22Rv1 (cell line): ENCODE measurements at regions not wholly inside any gene's neighbourhood (a gene's known extent, or its start where the extent isn't known, plus 50 kb on each side); places are given as distances from the start of the nearest gene placed in this dataset.

Source experiments
- CTCF ChIP-seq: fragments of 450-650 bp; IDR thresholded peaks from 2 replicates; pipeline ENCODE4 v1.5.1; 2017; ENCODE audit warnings: mild to moderate bottlenecking
- ZFX ChIP-seq: fragments of 450-650 bp; IDR thresholded peaks from 2 replicates; pipeline ENCODE4 v1.6.1; 2017; ENCODE audit warnings: antibody characterized with exemption, borderline replicate concordance

DNA sequence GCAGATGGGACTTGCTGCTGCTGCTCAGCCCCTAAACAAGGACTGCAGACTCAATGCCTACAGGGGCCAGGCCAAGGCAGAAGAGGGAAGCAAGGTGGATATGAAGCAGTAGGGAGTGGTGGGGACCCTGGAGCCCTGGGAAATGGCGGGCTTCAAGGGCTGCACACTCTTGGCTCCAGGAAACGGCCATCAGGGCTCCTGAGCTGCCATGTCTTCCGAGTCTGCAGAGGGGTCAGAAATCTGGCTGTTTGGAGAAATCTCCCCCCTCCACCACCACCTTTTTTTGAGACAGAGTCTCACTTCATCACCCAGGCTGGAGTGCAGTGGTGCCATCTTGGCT is 169.1 kb downstream of the KATNIP start:
- TF ChIP-seq CTCF (no peak), ZFX (no peak)
